Ovary (tissue), 7 donors: ENCODE measurements at regions not wholly inside any gene's neighbourhood (a gene's known extent, or its start where the extent isn't known, plus 50 kb on each side); places are given as distances from the start of the nearest gene placed in this dataset.

Source experiments
- DNase-seq, 5 donors: peaks; one replicate each; pipeline ENCODE4 v3.0.0-alpha.2; 2019 to 2020
- H3K27ac ChIP-seq, 2 donors: fragments of 200-600 bp; one replicate each; pipeline versions ENCODE4 v1.5.1 to v1.8.0; 2019 to 2022
- H3K27me3 ChIP-seq: fragments of 200-600 bp; one replicate; pipeline ENCODE4 v1.8.0; 2022
- H3K36me3 ChIP-seq: fragments of 200-600 bp; sonication (generic); one replicate; pipeline ENCODE4 v1.5.1; 2019
- H3K4me1 ChIP-seq: one replicate; pipeline ENCODE4 v1.8.1; 2013; ENCODE audit warnings: mild to moderate bottlenecking, moderate library complexity; ENCODE audit not compliant: insufficient read depth
- H3K4me3 ChIP-seq: fragments of 200-600 bp; sonication (generic); one replicate; pipeline ENCODE4 v1.5.1; 2017
- H3K9me3 ChIP-seq, 2 donors: fragments of 200-600 bp in 1 of 2; sonication (generic) in 1 of 2; one replicate each; pipeline versions ENCODE4 v1.5.1 to v1.8.1; 2013 to 2019; ENCODE audit warnings: mild to moderate bottlenecking in 1 of 2, moderate library complexity in 1 of 2
- CTCF ChIP-seq, 3 donors: fragments of 450-650 bp in 2 of 3; fragments of 200-600 bp in 1 of 3; IDR thresholded peaks; one replicate each; pipeline versions ENCODE4 v1.5.1 to v1.8.0; 2016 to 2022; ENCODE audit warnings: antibody characterized with exemption in 3 of 3, mild to moderate bottlenecking in 1 of 3
- EP300 ChIP-seq: sonication (generic); formaldehyde crosslinking; IDR thresholded peaks from one replicate; pipeline ENCODE4 v1.6.1; 2017; ENCODE audit warnings: antibody characterized with exemption
- POLR2A ChIP-seq: fragments of 450-650 bp; IDR thresholded peaks from one replicate; pipeline ENCODE4 v1.6.1; 2017; ENCODE audit warnings: antibody characterized with exemption, mild to moderate bottlenecking, moderate library complexity
- WGBS, 3 donors: extraction: QIAGEN DNeasy Blood & Tissue Kit in 1 of 3; methylation state at CpG; one replicate each; pipeline versions ENCODE4 v1.1.5 to v1.1.7; 2013 to 2017; 5-methylcytosine and 5-hydroxymethylcytosine counted together
- intact Hi-C, 4 donors: fragments of 100-400 bp; cut with DNase I; formaldehyde crosslinking; loops; one replicate each; pipeline versions ENCODE4 v1.11.0 to v1.15.1; 2022 to 2023
- donor health status: DM: no; HTN: no; CAD: no; lungs with moderate emphysema.
- donor health status: DM: no; HTN: no; CAD: no.
- donor health status: Bipolar disorder and iron deficiency.
- donor health status: DM: no; HTN: no; CAD: no.
- donor health status: DM: yes; HTN: yes; CAD: no.

DNA sequence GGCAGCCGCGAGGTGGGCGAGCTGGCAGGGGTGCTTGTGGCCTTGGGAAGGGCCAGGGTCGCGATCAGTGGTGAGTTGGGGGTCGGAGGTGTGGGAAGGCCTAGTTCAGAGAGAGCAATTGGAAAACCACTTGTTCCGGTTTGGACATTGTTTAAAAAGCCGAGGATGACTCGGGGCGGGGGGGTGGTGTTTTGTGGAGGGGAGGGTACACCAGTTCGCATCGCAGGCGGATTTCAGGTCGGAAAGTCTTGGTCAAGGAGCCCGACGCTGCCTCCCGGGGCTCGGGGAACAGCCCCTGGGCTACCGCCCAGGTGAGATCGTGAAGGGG lies 66.4 kb downstream of the KPNA2 start:
- Histone ChIP-seq H3K4me3 (peak overlapping the region; percentile 60), H3K27me3 (no peaks in the 10 kb centered on the region), H3K4me1 (peaks cover 4% of the 10 kb centered on the region), H3K36me3 (no peaks in the 10 kb centered on the region), H3K9me3 (no peaks in the 10 kb centered on the region), H3K27ac (peak overlapping the region; percentile 78 to 90)
- intact Hi-C loops: no loop called here
- DNase-seq: peak in 1 of 5 donors; percentile 45
- TF ChIP-seq EP300: no peak
- no peak for TF ChIP-seq POLR2A
- TF ChIP-seq CTCF (IDR thresholded peaks at IDR 0.05): no peak
- 0 to 2% (median 1%) methylated on average over 19 to 20 of the region's 20 CpGs for WGBS, 3 donors

DNA sequence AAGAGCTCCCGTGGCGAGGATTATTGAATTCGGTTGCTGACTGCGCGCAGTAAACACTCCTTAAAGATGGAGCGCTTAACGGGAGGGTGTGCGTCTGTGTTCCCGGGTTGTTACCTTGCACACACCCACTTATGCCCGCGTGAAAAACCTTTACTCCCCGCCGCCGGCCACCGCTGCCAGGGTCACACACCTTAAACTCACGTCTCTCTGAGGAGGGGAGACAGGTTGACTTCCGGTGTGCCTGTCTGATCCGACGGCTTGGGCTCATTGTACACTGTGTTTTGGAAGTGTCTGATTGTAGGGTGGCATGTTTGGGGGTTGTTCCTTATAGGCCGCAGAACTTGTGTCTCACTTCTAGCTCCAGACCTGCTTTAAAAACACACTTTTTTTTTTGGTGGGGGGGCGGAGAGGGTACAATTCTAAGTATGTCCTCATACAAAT lies 66.8 kb downstream of the KPNA2 start:
- Histone ChIP-seq H3K27me3 (no peaks in the 10 kb centered on the region), H3K4me3 (peak overlapping the region; percentile 60), H3K4me1 (peaks cover 4% of the 10 kb centered on the region), H3K27ac (peak overlapping the region in 1 of 2 donors; percentile 90), H3K9me3 (no peaks in the 10 kb centered on the region), H3K36me3 (no peaks in the 10 kb centered on the region)
- peak in 4 of 5 donors; percentile 27 to 49 (median 34) for DNase-seq
- intact Hi-C loops: no loop called here
- TF ChIP-seq EP300: no peak
- TF ChIP-seq POLR2A: no peak
- TF ChIP-seq CTCF (IDR thresholded peaks at IDR 0.05): no peak
- 1 to 2% (median 2%) methylated on average over 21 of the region's 21 CpGs for WGBS, 3 donors

DNA sequence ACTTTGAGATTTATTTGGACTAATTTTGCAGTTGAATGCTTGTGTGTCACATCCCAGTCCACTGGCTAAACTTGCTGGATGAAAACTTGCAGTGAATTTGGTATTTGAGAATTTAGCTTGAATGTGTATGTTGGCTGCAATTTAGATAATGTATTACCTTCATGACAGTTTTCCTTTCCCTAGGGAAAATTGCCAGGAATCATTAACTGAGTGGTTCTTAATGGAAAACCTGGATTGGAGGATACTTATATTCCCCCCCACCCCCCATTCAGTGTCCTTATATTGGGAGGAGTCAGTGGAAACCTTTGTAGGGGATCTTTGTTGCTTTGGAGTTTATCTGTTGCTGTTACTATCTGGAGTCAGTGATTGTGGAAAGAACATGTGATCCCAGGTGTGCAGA lies 67.6 kb downstream of the KPNA2 start:
- DNase-seq: no peak
- Histone ChIP-seq H3K9me3 (no peaks in the 10 kb centered on the region), H3K36me3 (no peaks in the 10 kb centered on the region), H3K4me1 (peaks cover 4% of the 10 kb centered on the region), H3K4me3 (no peak overlapping the region), H3K27ac (no peak overlapping the region), H3K27me3 (no peaks in the 10 kb centered on the region)
- TF ChIP-seq EP300 (no peak), POLR2A (no peak), CTCF (IDR thresholded peaks at IDR 0.05) (no peak)
- intact Hi-C loops: no loop called here

DNA sequence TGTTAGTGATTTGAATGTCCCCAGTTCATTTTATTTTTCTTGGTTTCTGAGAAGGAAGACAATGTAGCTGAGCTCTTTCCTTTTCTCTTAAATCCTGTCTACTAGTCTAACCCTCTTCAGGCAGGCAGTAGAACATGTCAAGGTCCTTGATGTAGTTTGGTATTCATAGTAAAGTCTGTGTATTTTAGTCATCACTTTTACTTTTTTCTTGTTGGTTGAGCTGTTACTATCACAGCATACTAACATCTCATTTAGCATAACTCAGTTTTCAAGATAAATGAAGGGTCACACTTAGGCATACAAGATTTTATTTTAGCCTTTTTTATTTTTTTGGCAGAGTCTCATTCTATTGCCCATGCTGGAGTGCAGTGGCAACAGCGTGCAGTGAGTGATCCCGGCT lies 70.5 kb downstream of the KPNA2 start:
- WGBS, 3 donors: 97 to 100% (median 97%) methylated on average over 2 of the region's 2 CpGs
- H3K4me1 ChIP-seq: peaks cover 4% of the 10 kb centered on the region
- H3K4me3 ChIP-seq: no peak overlapping the region
- no peak for DNase-seq
- TF ChIP-seq POLR2A: no peak
- TF ChIP-seq CTCF (IDR thresholded peaks at IDR 0.05): no peak
- TF ChIP-seq EP300: no peak
- intact Hi-C loops: no loop called here
- no peaks in the 10 kb centered on the region for H3K27me3 ChIP-seq
- no peaks in the 10 kb centered on the region for H3K36me3 ChIP-seq
- no peak overlapping the region for H3K27ac ChIP-seq
- H3K9me3 ChIP-seq: no peaks in the 10 kb centered on the region

- intact Hi-C loops: no loop called here
- Histone ChIP-seq H3K27ac (no peak overlapping the region), H3K9me3 (no peaks in the 10 kb centered on the region), H3K4me3 (no peak overlapping the region), H3K36me3 (no peaks in the 10 kb centered on the region), H3K4me1 (peaks cover 4% of the 10 kb centered on the region), H3K27me3 (no peaks in the 10 kb centered on the region)
- TF ChIP-seq CTCF (IDR thresholded peaks at IDR 0.05) (no peak), EP300 (no peak), POLR2A (no peak)
- no peak for DNase-seq
- 73 to 95% (median 73%) methylated on average over 4 of the region's 4 CpGs for WGBS, 3 donors
Observed at GRCh38 chr17:68107373-68107772, 71.8 kb downstream of the KPNA2 start.
